CD4-positive, alpha-beta T cell treated with Interleukin-1 beta for 1 hour (primary cell): ENCODE measurements at regions not wholly inside any gene's neighbourhood (a gene's known extent, or its start where the extent isn't known, plus 50 kb on each side); places are given as distances from the start of the nearest gene placed in this dataset.
"Not testable (repeated sequence)": the region's sequence is repeated elsewhere in the genome, so short reads cannot be mapped to it uniquely, and the experiment has no call there.

ENCODE experiments used
- DNase-seq, 2 donors: peaks; one replicate each; pipeline ENCODE4 v3.0.0-alpha.2; 2020 to 2022

DNA sequence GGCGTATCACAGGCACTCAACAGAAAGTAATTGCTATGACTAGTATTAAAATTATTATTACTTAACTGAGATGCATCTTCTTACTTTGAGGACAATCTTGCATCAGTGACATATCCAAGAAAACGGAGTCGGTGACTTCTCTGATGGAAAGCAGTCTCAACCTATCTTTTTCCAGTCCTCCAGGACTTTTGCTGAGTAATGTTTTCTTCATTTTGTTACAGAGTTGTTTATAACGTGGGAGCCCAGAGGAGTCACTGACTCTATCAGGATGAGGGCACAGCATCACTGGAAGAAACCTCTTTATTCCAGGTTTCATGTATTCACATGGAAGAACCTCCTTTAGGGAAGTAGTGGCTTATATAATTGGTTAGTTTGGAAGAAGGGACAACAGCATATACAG lies 51.5 kb upstream of the MELK start:
- no peak for DNase-seq

DNA sequence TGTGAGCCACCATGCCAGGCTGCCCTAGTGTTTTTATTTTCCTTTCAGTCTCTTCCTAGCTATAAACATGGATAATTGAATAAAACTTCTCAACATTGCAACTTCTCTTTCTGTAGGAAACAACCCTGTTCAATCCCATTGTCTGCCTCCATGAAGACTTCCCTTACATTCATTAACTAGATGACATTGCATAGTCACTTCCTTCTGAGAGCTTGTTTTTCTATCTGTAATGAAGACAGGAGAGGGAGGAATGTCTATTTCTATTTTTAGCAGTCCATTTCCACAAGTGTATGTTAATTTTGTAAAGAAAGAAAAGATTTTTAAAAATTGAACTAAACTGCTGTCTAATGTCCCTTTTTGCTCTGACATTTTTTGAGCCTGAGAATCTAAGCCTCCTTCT lies 55.6 kb upstream of the MELK start:
- DNase-seq: no peak

DNA sequence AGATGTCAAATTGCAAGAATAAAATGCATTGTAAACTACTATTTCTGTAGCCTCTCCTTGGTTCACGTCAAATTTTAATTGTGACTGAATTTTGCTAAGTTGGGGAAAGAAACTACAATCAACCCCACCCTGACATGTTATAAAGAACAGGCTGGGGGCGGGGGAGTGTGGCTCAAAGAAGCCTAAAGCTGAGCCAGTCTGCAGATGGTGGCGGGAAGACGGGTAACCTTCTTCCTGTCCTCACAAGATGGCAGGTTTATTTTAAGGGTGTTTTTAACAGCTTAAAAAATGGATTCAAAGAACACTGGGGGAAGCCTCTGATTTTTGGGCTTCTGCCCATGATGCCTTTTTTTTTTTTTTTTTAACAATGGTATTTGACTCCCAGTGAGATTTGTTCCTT lies 68.5 kb upstream of the MELK start:
- DNase-seq: peak in 1 of 2 donors; percentile 4

DNA sequence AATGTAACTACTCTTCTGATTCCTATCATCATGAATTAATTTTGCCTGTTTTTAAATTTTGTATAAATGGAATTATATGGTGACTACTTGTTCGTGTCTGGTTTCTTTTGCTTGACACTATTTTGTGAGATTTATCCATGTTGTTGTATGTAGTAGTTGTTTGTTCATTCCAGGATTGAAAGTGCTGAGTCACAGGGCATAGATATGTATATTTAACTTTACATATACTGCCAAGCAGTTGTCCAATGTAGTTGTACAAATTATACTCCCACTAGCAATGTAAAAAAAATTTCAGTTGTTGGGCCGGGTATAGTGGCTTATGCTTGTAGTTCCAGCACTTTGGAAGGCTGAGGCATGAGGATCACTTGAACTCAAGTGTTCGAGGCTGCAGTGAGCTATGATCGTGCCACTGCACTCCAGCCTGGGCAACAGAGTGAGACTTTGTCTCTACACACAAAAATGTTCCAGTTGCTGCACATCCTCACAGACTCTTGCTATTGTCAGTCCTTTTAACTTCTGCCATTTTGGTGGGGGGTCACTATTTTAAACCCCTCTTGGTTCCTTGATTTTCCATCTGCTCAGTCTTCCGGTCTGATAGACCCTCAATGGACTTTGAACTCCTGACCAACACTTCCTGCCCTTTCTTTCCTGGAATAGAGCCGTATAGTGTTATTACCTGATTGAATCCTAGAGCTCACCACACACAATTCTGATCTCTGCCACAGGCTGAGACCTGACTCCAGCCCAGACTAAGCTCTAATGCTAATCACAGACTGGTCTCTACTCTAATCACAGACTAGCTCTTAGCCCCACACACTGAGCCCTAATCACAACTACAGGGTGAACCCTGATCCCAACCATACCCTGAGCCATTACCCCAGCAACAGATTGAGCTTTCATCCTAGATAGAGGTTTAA lies 69.3 kb upstream of the MELK start:
- DNase-seq: no peak

DNA sequence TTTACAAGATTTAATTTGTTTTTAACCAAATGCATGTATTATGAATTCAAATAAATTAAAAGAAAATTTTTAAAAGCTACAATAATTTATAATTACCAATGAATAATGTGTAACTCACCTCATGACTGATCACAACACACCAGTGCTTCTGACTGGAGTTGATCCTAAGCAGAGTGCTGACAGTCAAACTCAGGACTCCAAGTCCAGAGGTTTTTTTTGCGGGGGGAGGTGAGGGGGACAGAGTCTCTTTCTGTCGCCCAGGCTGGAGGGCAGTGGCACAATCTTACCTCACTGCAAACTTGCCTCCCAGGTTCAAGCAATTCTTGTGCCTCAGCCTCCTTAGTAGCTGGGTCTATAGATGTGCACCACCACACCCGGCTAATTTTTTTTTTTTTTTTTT lies 71.0 kb upstream of the MELK start:
- DNase-seq: no peak

DNA sequence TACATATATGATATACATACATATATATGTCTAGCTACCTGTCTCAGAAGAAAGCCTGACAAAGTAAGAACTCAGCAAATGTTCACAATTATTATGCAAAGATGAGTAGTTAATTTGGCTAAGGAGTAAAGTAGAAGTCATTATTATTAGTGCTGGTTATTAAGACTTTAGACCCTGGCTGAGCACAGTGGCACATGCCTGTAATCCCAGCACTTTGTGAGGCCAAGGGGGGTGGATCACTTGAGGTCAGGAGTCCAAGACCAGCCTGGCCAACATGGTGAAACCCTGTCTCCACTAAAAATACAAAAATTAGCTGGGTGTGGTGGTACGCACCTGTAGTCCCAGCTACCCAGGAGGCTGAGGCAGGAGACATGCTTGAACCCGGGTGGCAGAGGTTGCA lies 71.8 kb upstream of the MELK start:
- DNase-seq: not testable (repeated sequence)

DNA sequence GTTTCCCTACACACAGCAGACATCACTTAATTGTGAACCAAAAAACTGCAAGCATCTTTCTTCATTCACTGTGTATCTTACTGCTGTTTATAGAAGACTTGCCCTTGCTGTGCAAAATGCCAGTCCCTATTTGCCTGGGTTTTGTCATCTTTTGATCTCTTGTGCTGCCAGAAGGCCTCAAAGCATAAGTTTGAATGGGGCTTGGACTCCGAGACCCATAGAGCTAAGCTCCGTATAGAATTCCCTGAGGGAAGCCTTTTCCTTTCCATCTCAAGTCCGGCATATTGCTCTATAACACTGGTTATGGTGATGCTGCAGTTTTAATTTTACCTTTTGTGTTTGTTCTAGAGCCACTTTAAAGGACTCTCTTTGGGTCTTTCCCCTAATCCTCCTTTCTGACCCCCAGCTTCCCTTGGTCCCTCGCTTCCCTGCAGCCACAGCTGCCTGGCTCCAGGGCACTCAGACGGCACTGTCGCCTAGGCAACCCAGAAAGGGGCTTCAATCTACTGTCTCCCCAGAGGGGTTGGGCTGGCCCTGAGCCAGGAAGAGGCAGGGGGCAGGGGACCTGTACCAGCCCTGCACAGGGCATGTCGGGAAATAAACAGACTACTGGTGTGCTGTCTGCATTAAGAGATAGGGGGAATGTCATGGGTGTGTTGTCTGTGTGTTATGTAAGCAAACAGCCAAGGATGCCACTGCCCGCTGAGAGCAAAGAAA lies 73.4 kb upstream of the MELK start:
- no peak for DNase-seq

DNA sequence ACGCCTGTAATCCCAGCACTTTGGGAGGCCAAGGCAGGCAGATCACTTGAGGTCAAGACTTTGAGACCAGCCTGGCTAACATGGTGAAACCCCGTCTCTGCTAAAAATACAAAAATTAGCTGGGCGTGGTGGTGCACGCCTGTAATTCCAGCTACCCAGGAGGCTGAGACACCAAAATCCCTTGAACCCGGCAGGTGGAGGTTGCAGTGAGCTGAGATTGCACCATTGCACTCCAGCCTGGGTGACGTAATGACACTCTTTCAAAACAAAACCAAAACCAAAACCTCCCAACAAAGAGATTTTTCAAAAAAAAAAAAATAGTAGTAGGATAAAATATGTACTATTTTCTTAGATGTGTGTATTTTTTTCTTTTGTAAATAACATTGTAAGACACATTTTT lies 79.1 kb upstream of the MELK start:
- peak; percentile 36 to 58 for DNase-seq

DNA sequence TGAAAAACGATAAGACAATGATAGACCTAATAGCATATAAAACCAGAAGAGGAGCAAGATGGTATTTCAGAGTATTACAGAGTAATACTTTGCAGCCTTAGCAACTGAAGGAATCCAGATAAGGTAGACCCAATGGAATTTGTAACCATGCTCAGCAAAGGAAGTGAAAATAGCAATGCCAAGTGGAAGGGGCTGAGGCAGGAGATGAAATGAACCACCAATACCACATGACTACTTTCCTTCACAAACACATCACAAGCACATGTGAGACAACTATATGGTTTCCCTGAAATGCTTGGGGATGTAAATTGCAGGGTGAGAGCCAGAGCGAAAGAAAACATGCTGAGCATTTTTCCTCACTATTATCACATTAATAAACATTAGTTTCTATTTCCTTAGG lies 79.8 kb upstream of the MELK start:
- DNase-seq: peak in 1 of 2 donors; percentile 48

DNA sequence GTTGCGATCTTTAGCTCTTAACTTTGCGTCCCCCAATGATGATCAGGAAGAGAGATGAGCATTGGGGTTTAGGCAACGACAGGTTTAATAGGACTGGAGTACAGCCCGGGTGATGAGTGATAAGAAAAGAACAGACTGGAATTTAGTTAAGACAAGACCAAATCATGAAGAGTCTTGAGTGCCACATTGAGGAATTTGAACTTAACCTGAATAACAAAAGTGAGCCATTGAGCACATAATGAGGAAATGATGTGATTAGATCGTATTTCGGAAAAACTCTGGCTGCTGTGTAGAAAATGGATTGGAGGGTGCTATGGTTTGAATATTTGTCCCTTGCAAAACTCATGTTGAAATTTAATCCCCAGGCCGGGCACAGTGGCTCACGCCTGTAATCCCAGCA lies 83.2 kb upstream of the MELK start:
- DNase-seq: no peak

DNA sequence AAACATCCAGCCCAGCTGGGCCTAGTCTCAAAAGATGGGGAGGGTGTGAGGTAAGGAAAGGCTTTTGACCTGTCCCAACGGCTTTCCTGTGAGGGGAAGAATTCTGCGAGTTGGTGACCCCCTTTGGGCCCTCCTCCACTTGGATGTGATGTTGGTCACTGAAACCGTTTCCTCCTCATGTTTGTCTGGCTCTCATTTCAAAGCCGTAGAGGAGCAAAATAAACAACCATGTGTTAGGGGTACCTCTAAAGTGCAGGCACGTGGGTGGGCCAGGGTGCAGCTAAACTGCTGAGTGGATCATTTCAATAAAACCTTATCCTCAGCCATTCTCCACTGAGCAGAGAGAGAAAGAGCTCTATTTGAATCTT lies 84.3 kb upstream of the MELK start:
- no peak for DNase-seq

DNA sequence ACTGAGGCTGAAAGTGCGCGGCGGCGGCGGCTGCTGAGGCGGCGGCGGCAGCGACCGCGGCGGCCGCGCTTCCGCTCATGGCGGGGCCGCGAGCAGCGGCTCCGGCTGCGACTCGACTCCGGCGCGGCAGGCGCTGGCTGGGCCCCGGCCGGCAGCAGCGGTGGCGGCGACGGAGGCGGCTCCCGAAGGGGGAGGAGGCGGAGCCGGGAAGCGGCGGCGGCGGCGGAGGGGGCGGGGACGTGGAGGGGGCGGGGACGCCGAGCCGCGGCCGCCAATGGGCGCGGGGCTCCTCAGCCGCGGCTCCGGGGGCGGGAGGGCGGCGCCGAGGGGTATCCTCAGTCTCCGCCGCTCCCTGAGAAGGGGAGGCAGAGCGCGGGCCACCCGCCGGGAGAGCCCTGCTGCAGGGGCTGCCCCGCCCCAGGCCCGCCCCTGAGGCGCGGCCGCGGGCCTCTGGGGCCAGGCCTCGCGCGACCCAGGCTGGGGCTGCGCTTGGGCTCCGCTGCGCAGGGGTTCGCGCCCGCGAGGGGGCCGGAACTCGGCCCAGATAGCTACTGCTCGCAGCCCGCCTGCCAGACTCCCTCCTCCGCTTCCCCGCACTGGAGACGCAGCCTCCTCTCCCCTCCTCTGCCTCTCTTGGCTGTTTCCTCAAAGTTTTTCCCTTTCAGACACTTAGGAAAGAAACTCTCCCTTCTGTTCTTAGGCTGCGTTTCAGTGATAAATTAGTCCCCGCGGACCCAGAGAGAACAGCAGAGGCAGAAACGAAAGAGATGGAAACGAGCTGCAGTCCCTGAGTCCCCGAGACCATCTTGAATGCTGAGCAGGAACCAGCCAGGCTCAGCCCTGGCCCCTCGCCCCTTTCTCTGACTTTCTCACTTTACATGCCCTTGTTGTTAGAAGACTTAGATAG lies 85.0 kb upstream of the MELK start:
- peak; percentile 93 to 96 for DNase-seq

DNA sequence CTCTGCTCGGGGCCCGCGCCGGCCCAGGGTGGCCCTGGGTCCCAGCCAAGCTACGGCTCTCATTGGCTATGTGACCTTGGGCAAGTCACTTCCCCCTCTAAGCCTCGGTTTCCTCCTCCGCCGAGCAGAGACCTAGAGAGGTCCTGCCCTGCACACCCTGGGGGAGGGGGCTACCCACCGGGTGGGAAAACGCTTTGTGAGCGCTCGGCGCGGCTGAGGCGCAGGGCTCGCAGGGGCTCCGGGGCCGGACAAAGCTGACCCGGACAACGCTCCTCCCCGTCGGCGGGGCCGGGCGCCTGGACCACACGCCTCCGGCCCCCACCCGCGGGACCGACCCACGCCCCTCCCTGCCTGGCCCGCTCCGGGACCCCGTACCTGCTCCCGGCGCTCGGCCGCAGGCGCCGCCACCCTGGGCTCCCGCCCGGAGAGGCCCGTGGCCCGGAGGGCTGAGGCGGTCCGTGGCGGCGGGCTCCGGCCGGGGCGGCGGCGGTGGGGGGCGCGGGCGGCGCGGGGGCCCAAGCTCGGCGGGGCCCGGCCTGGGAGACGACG lies 85.7 kb upstream of the MELK start:
- DNase-seq: peak; percentile 55 to 56

DNA sequence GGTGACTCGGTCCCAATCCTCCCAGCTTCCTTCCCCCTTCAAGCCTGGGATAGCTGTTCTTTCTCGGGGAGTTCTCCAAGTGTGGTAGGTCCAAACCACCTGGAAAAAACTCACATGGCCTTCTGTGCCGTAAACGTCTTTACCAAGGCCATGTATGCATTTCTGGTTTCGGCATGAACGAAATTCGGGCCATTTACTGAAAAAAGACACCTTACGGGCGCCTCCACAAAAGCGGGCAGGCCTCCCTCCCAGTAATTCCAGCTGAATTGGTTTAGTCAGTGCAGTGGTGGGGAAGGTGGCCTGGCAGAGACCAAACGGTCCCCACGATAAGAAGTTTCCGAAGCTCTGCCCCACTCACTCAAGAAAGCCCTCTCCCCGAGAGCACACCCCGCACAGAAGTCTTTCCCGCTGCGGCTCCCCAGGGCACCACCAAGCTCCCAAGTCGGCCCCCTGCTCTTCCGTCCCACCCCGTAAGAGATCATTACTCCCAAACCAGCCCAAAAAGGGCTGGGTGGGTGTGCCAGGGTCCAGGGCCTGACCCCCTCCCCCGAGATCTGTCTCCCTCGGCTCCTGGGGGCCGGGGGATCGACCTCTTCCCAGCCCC lies 86.3 kb upstream of the MELK start:
- peak in 1 of 2 donors; percentile 1 for DNase-seq

DNA sequence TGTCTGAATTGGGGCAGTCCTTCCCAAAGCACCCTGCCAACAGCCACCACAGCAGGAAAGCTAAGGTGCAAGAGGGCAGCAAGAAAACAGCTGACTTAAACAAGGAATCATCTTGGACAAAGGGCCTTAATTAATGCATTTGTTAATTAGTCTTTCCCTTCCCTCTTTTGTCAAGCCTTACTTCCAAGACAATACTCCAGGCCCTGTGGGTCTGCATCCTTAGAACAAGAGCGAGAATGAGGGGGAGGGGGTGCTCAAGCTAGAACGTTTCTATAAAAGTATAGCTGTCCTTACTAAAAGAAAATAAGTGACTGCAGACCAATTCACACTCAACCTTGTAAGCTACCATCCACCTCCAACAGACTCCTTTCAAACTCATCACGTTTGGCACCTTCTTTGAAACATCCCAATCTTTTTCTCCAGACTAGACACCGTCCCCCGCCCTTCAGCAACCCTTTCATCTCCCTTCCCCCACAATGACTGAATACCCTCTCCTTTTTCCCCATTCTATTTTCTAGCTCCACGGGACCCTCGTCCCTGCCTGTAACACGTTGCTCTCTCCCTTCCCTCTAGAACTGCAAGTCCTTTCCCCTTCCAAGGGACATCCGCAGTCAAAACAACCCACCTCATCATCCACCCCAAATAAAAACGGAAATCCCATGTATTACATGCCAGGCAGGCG lies 85.7 kb upstream of the RNF38 start:
- no peak for DNase-seq

DNA sequence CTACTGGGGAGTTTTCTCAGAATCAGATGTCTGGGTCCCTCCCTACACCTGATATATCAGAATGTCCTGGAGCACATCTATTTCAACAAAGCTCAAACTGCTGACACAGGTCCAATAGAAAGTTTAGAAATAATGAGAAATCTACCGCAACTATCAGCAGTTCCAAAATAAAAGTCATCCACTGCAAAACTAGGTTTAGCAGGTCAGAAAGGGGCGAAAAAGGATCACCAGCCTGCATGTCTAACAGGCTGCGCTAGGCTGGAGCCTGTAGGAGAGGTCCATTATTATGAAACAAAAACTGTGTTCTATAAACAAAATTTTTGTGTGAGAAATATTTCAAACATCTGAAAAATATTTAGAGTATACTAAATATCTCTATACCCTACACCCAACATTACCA lies 84.1 kb upstream of the RNF38 start:
- no peak for DNase-seq

DNA sequence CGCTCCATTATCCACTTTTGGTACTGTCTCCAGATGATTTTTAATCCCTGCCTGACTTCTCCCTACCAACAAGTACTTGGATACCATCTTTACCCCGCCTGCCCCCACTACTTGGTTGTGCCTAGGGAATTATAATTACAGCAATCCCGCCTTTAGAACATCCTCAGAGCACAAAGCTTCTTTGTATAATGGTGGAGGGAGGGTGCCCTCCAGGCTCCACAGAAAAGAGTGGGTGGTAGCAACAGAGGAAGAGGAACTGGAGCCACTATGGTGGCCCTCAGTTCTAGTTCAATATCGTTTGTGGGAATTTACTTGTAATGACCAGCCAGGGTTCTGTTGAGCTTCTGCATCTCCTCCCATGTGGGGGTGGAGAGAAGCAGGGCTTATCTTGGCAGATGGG lies 79.0 kb upstream of the RNF38 start:
- DNase-seq: no peak

DNA sequence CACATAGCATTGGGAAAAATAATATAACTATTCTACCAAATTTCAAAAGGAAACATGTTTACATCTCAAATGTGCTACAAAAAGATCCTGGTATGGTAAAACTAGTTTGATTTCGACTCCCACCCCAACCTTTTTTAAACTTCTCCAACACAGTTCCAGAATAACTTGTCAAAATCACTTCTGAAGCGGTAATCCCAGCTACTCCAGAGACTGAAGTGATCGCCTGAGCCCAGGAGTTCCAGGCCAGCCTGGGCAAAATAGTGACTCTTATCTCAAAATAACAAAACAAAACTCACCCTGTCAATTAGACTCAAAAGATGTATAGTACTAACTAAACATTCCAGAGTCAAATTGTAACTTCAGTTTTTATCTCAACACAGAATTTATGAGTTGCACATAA lies 71.3 kb upstream of the RNF38 start:
- DNase-seq: no peak

DNA sequence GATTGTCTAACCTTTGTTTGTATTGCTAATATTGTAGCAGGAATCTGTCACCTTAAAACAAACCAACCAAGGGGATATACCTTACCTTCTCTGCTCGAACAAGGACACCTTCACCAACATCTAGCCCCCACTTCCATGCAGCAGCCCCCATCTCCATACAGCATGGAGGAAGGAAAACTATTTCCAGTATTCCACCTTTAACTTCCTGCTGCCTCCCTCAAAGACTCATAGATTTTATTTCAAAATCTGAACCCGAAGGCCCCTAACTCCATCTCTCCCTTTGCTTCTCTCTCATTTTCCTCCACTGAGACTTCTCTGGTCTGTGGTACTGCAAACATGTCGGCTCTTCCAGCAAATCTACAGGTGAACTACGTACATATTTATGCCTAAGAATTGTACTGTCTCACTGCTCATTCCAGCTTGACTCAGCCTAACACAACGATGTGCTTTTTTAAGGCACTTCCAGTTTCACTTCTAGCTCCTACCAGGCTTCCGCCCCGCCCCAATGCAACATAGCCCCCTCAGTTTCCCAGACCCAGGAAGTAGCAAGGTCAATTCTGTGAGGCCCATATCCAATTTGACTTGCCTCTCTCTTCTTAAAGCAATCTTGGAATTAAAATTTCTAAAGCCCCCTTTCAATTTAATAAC lies 70.7 kb upstream of the RNF38 start:
- DNase-seq: peak; percentile 62 to 72

DNA sequence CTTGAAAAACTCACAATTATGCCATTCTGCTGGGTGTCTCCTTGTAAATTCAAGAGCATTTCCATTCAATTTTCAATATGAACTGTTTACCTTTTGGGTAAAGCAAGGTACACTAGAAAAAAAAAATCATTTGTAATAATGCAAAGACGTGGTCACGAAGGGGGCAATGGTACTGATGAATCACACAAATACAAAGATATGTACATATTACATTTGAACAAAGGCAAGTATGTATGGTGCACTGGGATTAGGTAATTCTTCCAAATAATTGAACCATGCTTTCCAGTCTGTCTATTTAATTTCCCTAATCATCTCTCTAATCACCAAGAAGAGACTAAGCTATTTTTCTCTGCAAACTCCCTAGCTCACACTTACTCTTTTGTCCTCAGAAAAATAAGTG lies 63.4 kb upstream of the RNF38 start:
- no peak for DNase-seq

DNA sequence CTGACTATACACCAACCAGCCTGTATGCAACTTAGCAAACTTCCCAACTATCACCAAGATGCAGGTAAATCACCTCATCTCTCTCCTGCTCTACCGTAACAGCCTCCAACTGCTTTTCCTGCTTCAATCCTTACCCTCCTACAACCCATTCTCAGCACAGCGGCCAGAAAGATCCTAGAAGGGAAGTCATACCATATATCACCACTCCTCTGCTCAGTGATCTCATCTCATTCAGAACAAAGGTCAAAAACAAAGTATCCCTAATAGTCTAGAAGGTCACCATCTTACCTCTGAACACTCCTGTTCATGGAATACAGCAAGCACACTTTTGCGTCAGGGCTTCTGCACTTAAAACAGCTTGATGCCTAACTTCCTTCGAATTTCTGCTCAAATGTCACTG lies 62.2 kb upstream of the RNF38 start:
- DNase-seq: no peak
